H1 (cell line): ENCODE measurements at regions not wholly inside any gene's neighbourhood (a gene's known extent, or its start where the extent isn't known, plus 50 kb on each side); places are given as distances from the start of the nearest gene placed in this dataset.

Experiments
- CTCF ChIA-PET: fragments of 300-600 bp; sonication (Branson Sonifier 250); formaldehyde crosslinking; loops from one replicate; lab custom pipeline; 2021; ENCODE audit not compliant: partially characterized antibody; lab: Charles Lee
- POLR2A ChIA-PET: fragments of 300-600 bp; sonication (Branson Sonifier 250); formaldehyde crosslinking; loops from one replicate; lab custom pipeline; 2021; ENCODE audit warnings: inconsistent platforms; ENCODE audit not compliant: partially characterized antibody; lab: Charles Lee
- DNase-seq, 2 experiments: peaks; one replicate each; pipeline versions ENCODE4 v3.0.0 to v3.0.0-alpha.2; 2010 to 2022; ENCODE audit warnings: low spot score in 2 of 2, low read depth in 1 of 2, mixed read lengths in 1 of 2
- FAIRE-seq: peaks from 2 replicates; lab custom pipeline; 2011; peaks lifted over from hg19 to GRCh38; lab: Jason Lieb, UNC
- H2AFZ ChIP-seq: 2 replicates; pipeline ENCODE4 v1.8.1; 2012; ENCODE audit warnings: low read length, inconsistent platforms
- H2AK5ac ChIP-seq: 2 replicates; pipeline ENCODE4 v1.6.1; 2013; ENCODE audit warnings: low read depth, low read length
- H2BK120ac ChIP-seq: replicated peaks from 2 replicates; pipeline ENCODE3; 2013; ENCODE audit warnings: low read depth, low read length, inconsistent platforms
- H2BK12ac ChIP-seq: 2 replicates; pipeline ENCODE4 v1.6.1; 2013; ENCODE audit warnings: low read depth, low read length
- H2BK15ac ChIP-seq: 2 replicates; pipeline ENCODE4 v1.6.1; 2013; ENCODE audit warnings: low read length
- H2BK20ac ChIP-seq: 2 replicates; pipeline ENCODE4 v1.6.1; 2013; ENCODE audit warnings: low read length
- H2BK5ac ChIP-seq: 2 replicates; pipeline ENCODE4 v1.6.1; 2013; ENCODE audit warnings: low read depth, low read length
- H3K14ac ChIP-seq: 2 replicates; pipeline ENCODE4 v1.6.1; 2013; ENCODE audit warnings: inconsistent platforms; ENCODE audit not compliant: insufficient read length
- H3K18ac ChIP-seq: 2 replicates; pipeline ENCODE4 v1.6.1; 2013; ENCODE audit warnings: low read length; ENCODE audit errors: extremely low read depth
- H3K23ac ChIP-seq: 2 replicates; pipeline ENCODE4 v1.6.1; 2013; ENCODE audit warnings: inconsistent platforms; ENCODE audit not compliant: insufficient read length
- H3K23me2 ChIP-seq: 2 replicates; pipeline ENCODE4 v1.6.1; 2013; ENCODE audit warnings: low read depth, low read length
- H3K27ac ChIP-seq: 2 replicates; pipeline ENCODE4 v1.6.1; 2011; ENCODE audit warnings: low read depth, low read length, inconsistent platforms
- H3K27me3 ChIP-seq, 4 experiments: replicated peaks in 1 of 4; 1 replicate in 1 of 4; 2 replicates in 3 of 4; pipeline versions ENCODE4 v1.6.1 to v1.8.1; 2011 to 2013; ENCODE audit warnings: low read length in 3 of 4, mild to moderate bottlenecking in 3 of 4, inconsistent platforms in 2 of 4, mixed read lengths in 2 of 4, moderate library complexity in 1 of 4; ENCODE audit not compliant: control insufficient read depth in 3 of 4, insufficient read depth in 3 of 4; ENCODE audit errors: extremely low read depth in 1 of 4
- H3K36me3 ChIP-seq, 4 experiments: 2 replicates each; pipeline versions ENCODE4 v1.6.1 to v1.8.1; 2011 to 2013; ENCODE audit warnings: mild to moderate bottlenecking in 4 of 4, low read length in 3 of 4, moderate library complexity in 2 of 4, control low read depth in 1 of 4, inconsistent platforms in 1 of 4; ENCODE audit not compliant: insufficient read depth in 4 of 4, control insufficient read depth in 2 of 4
- H3K4ac ChIP-seq: replicated peaks from 2 replicates; pipeline ENCODE3; 2013; ENCODE audit warnings: low read length, low read depth, mixed read lengths, inconsistent platforms; ENCODE audit not compliant: insufficient read length
- H3K4me1 ChIP-seq, 4 experiments: replicated peaks in 1 of 4; 1 replicate in 1 of 4; 2 replicates in 3 of 4; pipeline versions ENCODE4 v1.6.1 to v1.8.1; 2011 to 2013; ENCODE audit warnings: low read length in 3 of 4, inconsistent platforms in 2 of 4, mixed read lengths in 1 of 4; ENCODE audit not compliant: insufficient read depth in 4 of 4, control insufficient read depth in 3 of 4
- H3K4me2 ChIP-seq, 2 experiments: 2 replicates each; pipeline versions ENCODE4 v1.6.1 to v1.8.1; 2011 to 2013; ENCODE audit warnings: low read depth in 2 of 2, low read length in 2 of 2, control low read depth in 1 of 2, inconsistent platforms in 1 of 2, mild to moderate bottlenecking in 1 of 2; ENCODE audit not compliant: insufficient read depth in 1 of 2
- H3K4me3 ChIP-seq, 4 experiments: fragments of 200-600, 300-600 bp in 1 of 4; sonication (generic), shearing (Covaris generic), sonication (Bioruptor Twin) in 1 of 4; 2 replicates each; pipeline versions ENCODE4 v1.5.1 to v1.8.1; 2011 to 2016; ENCODE audit warnings: low read length in 4 of 4, low read depth in 3 of 4, control low read depth in 2 of 4, inconsistent platforms in 2 of 4, mild to moderate bottlenecking in 2 of 4, mixed read lengths in 1 of 4, moderate library complexity in 1 of 4; ENCODE audit not compliant: insufficient read depth in 2 of 4; ENCODE audit errors: extremely low read depth in 1 of 4
- H3K56ac ChIP-seq: replicated peaks from 2 replicates; pipeline ENCODE3; 2013; ENCODE audit warnings: low read depth, mild to moderate bottlenecking, mixed read lengths, low read length, inconsistent platforms; ENCODE audit not compliant: insufficient read length
- H3K79me1 ChIP-seq: 2 replicates; pipeline ENCODE4 v1.6.1; 2013; ENCODE audit warnings: low read depth, low read length, control low read depth
- H3K79me2 ChIP-seq, 2 experiments: 2 replicates each; pipeline versions ENCODE4 v1.6.1 to v1.8.1; 2012 to 2013; ENCODE audit warnings: low read length in 2 of 2, mild to moderate bottlenecking in 2 of 2, inconsistent platforms in 1 of 2; ENCODE audit not compliant: insufficient read depth in 2 of 2, control insufficient read depth in 1 of 2
- H3K9ac ChIP-seq, 4 experiments: replicated peaks in 1 of 4; 1 replicate in 1 of 4; 2 replicates in 3 of 4; pipeline versions ENCODE4 v1.6.1 to v1.8.1; 2011 to 2013; ENCODE audit warnings: low read depth in 3 of 4, low read length in 3 of 4, control low read depth in 2 of 4, mild to moderate bottlenecking in 2 of 4, moderate library complexity in 2 of 4, inconsistent platforms in 1 of 4; ENCODE audit errors: extremely low read depth in 1 of 4
- H3K9me3 ChIP-seq, 2 experiments: 2 replicates each; pipeline versions ENCODE4 v1.6.1 to v1.8.1; 2012 to 2013; ENCODE audit warnings: mild to moderate bottlenecking in 2 of 2, moderate library complexity in 2 of 2, control low read depth in 1 of 2, inconsistent platforms in 1 of 2, low read depth in 1 of 2, low read length in 1 of 2, mixed read lengths in 1 of 2; ENCODE audit not compliant: insufficient read depth in 2 of 2
- H4K20me1 ChIP-seq, 2 experiments: replicated peaks in 1 of 2; 2 replicates each; pipeline versions ENCODE3 to v1.8.1; 2011 to 2013; ENCODE audit warnings: inconsistent platforms in 2 of 2, low read length in 2 of 2, mild to moderate bottlenecking in 1 of 2; ENCODE audit not compliant: insufficient read depth in 2 of 2, control insufficient read depth in 1 of 2
- H4K5ac ChIP-seq: 2 replicates; pipeline ENCODE4 v1.6.1; 2013; ENCODE audit warnings: low read length, low read depth, mixed read lengths, inconsistent platforms; ENCODE audit not compliant: insufficient read length
- H4K8ac ChIP-seq: 2 replicates; pipeline ENCODE4 v1.8.0; 2013; ENCODE audit warnings: mild to moderate bottlenecking, moderate library complexity, low read length, inconsistent platforms; ENCODE audit not compliant: insufficient read depth; ENCODE audit errors: extremely low read depth
- H4K91ac ChIP-seq: replicated peaks from 2 replicates; pipeline ENCODE3; 2013; ENCODE audit warnings: low read length, mixed read lengths, inconsistent platforms; ENCODE audit not compliant: insufficient read length
- ASH2L ChIP-seq: fragments of 200-600, 300-600 bp; sonication (generic); IDR thresholded peaks from one replicate; pipeline ENCODE4 v1.7.1; 2017; ENCODE audit warnings: low read length
- ATF3 ChIP-seq: IDR thresholded peaks from 2 replicates; pipeline ENCODE4 v1.6.1; 2011; ENCODE audit warnings: low read depth, mild to moderate bottlenecking, low read length; ENCODE audit not compliant: insufficient read depth
- BCL11A ChIP-seq, 2 experiments: IDR thresholded peaks; one replicate each; pipeline ENCODE4 v1.6.1; 2011; ENCODE audit warnings: low read depth in 2 of 2, low read length in 2 of 2, mild to moderate bottlenecking in 2 of 2
- EGR1 ChIP-seq: IDR thresholded peaks from 2 replicates; pipeline ENCODE4 v1.6.1; 2011; ENCODE audit warnings: low read depth, low read length, borderline replicate concordance
- EP300 ChIP-seq, 2 experiments: IDR thresholded peaks; 1 replicate in 1 of 2; 2 replicates in 1 of 2; pipeline ENCODE4 v1.6.1; 2011 to 2012; ENCODE audit warnings: low read depth in 2 of 2, low read length in 2 of 2, mild to moderate bottlenecking in 2 of 2, borderline replicate concordance in 1 of 2, inconsistent platforms in 1 of 2, moderate library complexity in 1 of 2
- FOSL1 ChIP-seq: IDR thresholded peaks from 2 replicates; pipeline ENCODE4 v1.6.1; 2011; ENCODE audit warnings: mild to moderate bottlenecking, low read depth, low read length, moderate library complexity; ENCODE audit not compliant: insufficient read depth
- HDAC6 ChIP-seq: IDR thresholded peaks from one replicate; pipeline ENCODE4 v1.7.1; 2012; ENCODE audit warnings: low read depth, mild to moderate bottlenecking, inconsistent platforms, low read length, moderate library complexity
- RFX5 ChIP-seq: IDR thresholded peaks from 2 replicates; pipeline ENCODE4 v1.6.1; 2011; ENCODE audit warnings: low read depth, low read length, improper control_type of control experiment, borderline replicate concordance
- SAP30 ChIP-seq: fragments of 300-600 bp; sonication (generic); IDR thresholded peaks from 2 replicates; pipeline ENCODE4 v1.7.1; 2012; ENCODE audit warnings: low read length, moderate library complexity, mild to moderate bottlenecking, inconsistent platforms; ENCODE audit not compliant: insufficient read depth, insufficient replicate concordance
- SRF ChIP-seq: IDR thresholded peaks from 2 replicates; pipeline ENCODE4 v1.6.1; 2011; ENCODE audit warnings: mild to moderate bottlenecking, low read depth, low read length, moderate library complexity
- TCF12 ChIP-seq: IDR thresholded peaks from 2 replicates; pipeline ENCODE4 v1.6.1; 2011; ENCODE audit warnings: low read depth, mild to moderate bottlenecking, low read length
- TEAD4 ChIP-seq: IDR thresholded peaks from 2 replicates; pipeline ENCODE4 v1.6.1; 2012; ENCODE audit warnings: low read depth, low read length, inconsistent platforms, mixed read lengths
- YY1 ChIP-seq: IDR thresholded peaks from 2 replicates; pipeline ENCODE4 v1.6.1; 2011; ENCODE audit warnings: low read depth, mild to moderate bottlenecking, low read length
- TF ChIP-seq, protein P1 (sequence below): IDR thresholded peaks from 2 replicates; pipeline ENCODE4 v1.6.1; 2011; ENCODE audit warnings: low read length, improper control_type of control experiment

DNA sequence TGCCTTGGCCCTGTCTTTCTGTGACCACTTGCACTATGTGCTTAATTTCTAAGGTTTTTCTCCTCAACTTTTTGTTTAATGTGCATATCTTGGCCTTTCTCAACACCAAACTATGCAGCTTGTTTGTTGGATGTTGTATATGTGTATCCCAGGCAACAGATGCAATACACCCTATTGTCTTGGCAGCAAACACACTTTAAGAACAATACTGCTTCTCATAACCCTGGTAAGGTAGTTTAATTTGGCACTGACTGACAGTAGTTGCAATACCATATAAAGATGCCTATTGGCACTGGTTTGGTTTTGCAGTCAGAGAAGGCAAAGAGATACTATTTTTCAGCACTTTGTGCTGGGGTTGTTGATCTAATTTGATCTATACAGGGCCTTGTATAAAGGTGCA lies 360.7 kb upstream of the CWC22 start:
- H3K4me3 ChIP-seq: no peak overlapping the region
- H3K56ac ChIP-seq: no peak overlapping the region
- no peak overlapping the region for H2BK120ac ChIP-seq
- no peak for FAIRE-seq
- no peak overlapping the region for H2BK20ac ChIP-seq
- ChIA-PET CTCF (interaction anchor here (0.9 to 1.3 kb wide), 3 partner anchors 9 to 244 kb away, joined by 3 to 5 read pairs (median 3); no protein-coding TSS in a partner anchor), POLR2A (no interaction called here)
- H2AK5ac ChIP-seq: no peak overlapping the region
- H4K8ac ChIP-seq: no peak overlapping the region
- no peak overlapping the region for H3K9ac ChIP-seq
- no peak overlapping the region for H3K4me2 ChIP-seq
- H3K79me2 ChIP-seq: no peaks in the 10 kb centered on the region
- H3K23ac ChIP-seq: no peak overlapping the region
- H4K91ac ChIP-seq: no peak overlapping the region
- no peaks in the 10 kb centered on the region for H3K36me3 ChIP-seq
- no peaks in the 10 kb centered on the region for H3K27me3 ChIP-seq
- no peaks in the 10 kb centered on the region for H4K20me1 ChIP-seq
- no peaks in the 10 kb centered on the region for H3K23me2 ChIP-seq
- H2BK15ac ChIP-seq: no peak overlapping the region
- H3K9me3 ChIP-seq: no peaks in the 10 kb centered on the region
- no peak overlapping the region for H4K5ac ChIP-seq
- no peak overlapping the region for H3K27ac ChIP-seq
- H2BK5ac ChIP-seq: no peak overlapping the region
- no peak overlapping the region for H3K18ac ChIP-seq
- no peaks in the 10 kb centered on the region for H3K79me1 ChIP-seq
- no peak overlapping the region for H2AFZ ChIP-seq
- no peak overlapping the region for H3K4ac ChIP-seq
- no peak overlapping the region for H3K14ac ChIP-seq
- H2BK12ac ChIP-seq: no peak overlapping the region
- no peaks in the 10 kb centered on the region for H3K4me1 ChIP-seq
- no peak for DNase-seq
- TF ChIP-seq FOSL1: no peak
- no peak for TF ChIP-seq EP300 (IDR thresholded peaks at IDR 0.05; ENCODE audit: borderline replicate concordance in 1 of 2, low read depth in 2 of 2, low read length in 2 of 2)
- TF ChIP-seq HDAC6: no peak
- TF ChIP-seq YY1: no peak
- no peak for TF ChIP-seq TCF12
- no peak for TF ChIP-seq EGR1
- TF ChIP-seq, protein P1, sequence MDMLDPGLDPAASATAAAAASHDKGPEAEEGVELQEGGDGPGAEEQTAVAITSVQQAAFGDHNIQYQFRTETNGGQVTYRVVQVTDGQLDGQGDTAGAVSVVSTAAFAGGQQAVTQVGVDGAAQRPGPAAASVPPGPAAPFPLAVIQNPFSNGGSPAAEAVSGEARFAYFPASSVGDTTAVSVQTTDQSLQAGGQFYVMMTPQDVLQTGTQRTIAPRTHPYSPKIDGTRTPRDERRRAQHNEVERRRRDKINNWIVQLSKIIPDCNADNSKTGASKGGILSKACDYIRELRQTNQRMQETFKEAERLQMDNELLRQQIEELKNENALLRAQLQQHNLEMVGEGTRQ: no peak
- TF ChIP-seq ATF3: no peak
- TF ChIP-seq SAP30: no peak
- no peak for TF ChIP-seq SRF
- TF ChIP-seq TEAD4: no peak
- TF ChIP-seq ASH2L: no peak
- no peak for TF ChIP-seq BCL11A (IDR thresholded peaks at IDR 0.05; ENCODE audit: low read depth in 2 of 2, low read length in 2 of 2)
- TF ChIP-seq RFX5: no peak
